HEK293 (cell line): ENCODE measurements at regions not wholly inside any gene's neighbourhood (a gene's known extent, or its start where the extent isn't known, plus 50 kb on each side); places are given as distances from the start of the nearest gene placed in this dataset.

ENCODE experiments used
- CTCF ChIA-PET: fragments of 350-600 bp; formaldehyde crosslinking; extraction: SDS; loops from one replicate; lab custom pipeline; 2021; ENCODE audit warnings: antibody characterized with exemption; lab: Yijun Ruan, JAX
- POLR2A ChIA-PET: fragments of 300-600 bp; formaldehyde crosslinking; extraction: SDS; loops from one replicate; lab custom pipeline; 2020; ENCODE audit warnings: antibody characterized with exemption, inconsistent platforms; lab: Yijun Ruan, JAX
- H3K27ac ChIP-seq: fragments of 200-500 bp; sonication (Bioruptor generic); 2 replicates; pipeline ENCODE4 v1.5.1; 2014; ENCODE audit warnings: low read depth, low read length, control low read depth, inconsistent platforms; ENCODE audit errors: extremely low read depth
- H3K36me3 ChIP-seq, 2 experiments: fragments of 200-500 bp in 1 of 2; sonication (Bioruptor generic) in 1 of 2; 1 replicate in 1 of 2; 2 replicates in 1 of 2; pipeline ENCODE4 v1.5.1; 2014 to 2017; ENCODE audit warnings: inconsistent platforms in 2 of 2, low read length in 2 of 2; ENCODE audit not compliant: control insufficient read depth in 2 of 2, insufficient read depth in 1 of 2
- H3K4me1 ChIP-seq: fragments of 200-500 bp; sonication (Bioruptor generic); 2 replicates; pipeline ENCODE4 v1.5.1; 2014; ENCODE audit warnings: mild to moderate bottlenecking, low read length, inconsistent platforms; ENCODE audit not compliant: control insufficient read depth, insufficient read depth
- H3K4me3 ChIP-seq: 2 replicates; pipeline ENCODE4 v1.5.1; 2011; ENCODE audit warnings: low read depth, mild to moderate bottlenecking, control low read depth, low read length, moderate library complexity
- H3K9me3 ChIP-seq: fragments of 200-500 bp; sonication (Bioruptor generic); 2 replicates; pipeline ENCODE4 v1.5.1; 2014; ENCODE audit warnings: low read depth, low read length, inconsistent platforms; ENCODE audit not compliant: control insufficient read depth, insufficient read depth
- BCL11A ChIP-seq: fragments of 450-650 bp; formaldehyde crosslinking; IDR thresholded peaks from 2 replicates; pipeline ENCODE4 v1.5.1; 2016; ENCODE audit warnings: low read depth, missing biosample characterization, missing genetic modification characterization
- ELK4 ChIP-seq: IDR thresholded peaks from 2 replicates; pipeline ENCODE4 v1.6.1; 2011; ENCODE audit warnings: mild to moderate bottlenecking, low read depth, low read length, borderline replicate concordance
- MEIS1 ChIP-seq: sonication (generic); formaldehyde crosslinking; IDR thresholded peaks from 2 replicates; pipeline ENCODE4 v1.8.1; 2022; ENCODE audit warnings: missing genetic modification reagents, mild to moderate bottlenecking, borderline replicate concordance
- PRDM10 ChIP-seq: fragments of 450-650 bp; formaldehyde crosslinking; IDR thresholded peaks from 2 replicates; pipeline ENCODE4 v1.5.1; 2016; ENCODE audit warnings: missing biosample characterization, missing genetic modification characterization
- SP2 ChIP-seq: fragments of 450-650 bp; formaldehyde crosslinking; IDR thresholded peaks from 2 replicates; pipeline ENCODE4 v1.5.1; 2016; ENCODE audit warnings: missing biosample characterization, missing genetic modification characterization
- YY1 ChIP-seq: fragments of 450-650 bp; formaldehyde crosslinking; IDR thresholded peaks from 2 replicates; pipeline ENCODE4 v1.5.1; 2018; ENCODE audit warnings: missing biosample characterization, missing genetic modification characterization
- ZFP41 ChIP-seq: fragments of 450-650 bp; formaldehyde crosslinking; IDR thresholded peaks from 2 replicates; pipeline ENCODE4 v1.5.1; 2016; ENCODE audit warnings: missing biosample characterization, missing genetic modification characterization, borderline replicate concordance
- ZNF132 ChIP-seq: fragments of 450-650 bp; formaldehyde crosslinking; IDR thresholded peaks from 2 replicates; pipeline ENCODE4 v1.5.1; 2017; ENCODE audit warnings: missing biosample characterization, missing genetic modification characterization, borderline replicate concordance
- ZNF184 ChIP-seq: fragments of 450-650 bp; IDR thresholded peaks from 2 replicates; pipeline ENCODE4 v1.5.1; 2018; ENCODE audit warnings: missing biosample characterization, mild to moderate bottlenecking, missing genetic modification characterization
- ZNF266 ChIP-seq: fragments of 450-650 bp; formaldehyde crosslinking; IDR thresholded peaks from 2 replicates; pipeline ENCODE4 v1.5.1; 2016; ENCODE audit warnings: missing biosample characterization, missing genetic modification characterization, low read depth
- ZNF354C ChIP-seq: fragments of 450-650 bp; formaldehyde crosslinking; IDR thresholded peaks from 2 replicates; pipeline ENCODE4 v1.5.1; 2016; ENCODE audit warnings: missing biosample characterization, missing genetic modification characterization, low read depth, borderline replicate concordance
- ZNF391 ChIP-seq: fragments of 450-650 bp; formaldehyde crosslinking; IDR thresholded peaks from 2 replicates; pipeline ENCODE4 v1.5.1; 2016; ENCODE audit warnings: low read depth, missing biosample characterization, missing genetic modification characterization, borderline replicate concordance
- ZNF394 ChIP-seq: fragments of 450-650 bp; formaldehyde crosslinking; IDR thresholded peaks from 2 replicates; pipeline ENCODE4 v1.5.1; 2016; ENCODE audit warnings: missing biosample characterization, missing genetic modification characterization, mild to moderate bottlenecking, moderate library complexity, borderline replicate concordance
- ZNF426 ChIP-seq: fragments of 450-650 bp; formaldehyde crosslinking; IDR thresholded peaks from 2 replicates; pipeline ENCODE4 v1.5.1; 2017; ENCODE audit warnings: missing biosample characterization, missing genetic modification characterization, mild to moderate bottlenecking, inconsistent platforms, moderate library complexity
- ZNF510 ChIP-seq: fragments of 450-650 bp; formaldehyde crosslinking; IDR thresholded peaks from 2 replicates; pipeline ENCODE4 v1.5.1; 2018; ENCODE audit warnings: mild to moderate bottlenecking, missing genetic modification characterization, missing biosample characterization; ENCODE audit not compliant: insufficient replicate concordance
- ZNF548 ChIP-seq: fragments of 450-650 bp; formaldehyde crosslinking; IDR thresholded peaks from 2 replicates; pipeline ENCODE4 v1.5.1; 2016; ENCODE audit warnings: missing biosample characterization, missing genetic modification characterization
- ZNF560 ChIP-seq: fragments of 450-650 bp; formaldehyde crosslinking; IDR thresholded peaks from 2 replicates; pipeline ENCODE4 v1.5.1; 2017; ENCODE audit warnings: missing biosample characterization, missing genetic modification characterization, borderline replicate concordance
- ZNF580 ChIP-seq: fragments of 450-650 bp; formaldehyde crosslinking; IDR thresholded peaks from 2 replicates; pipeline ENCODE4 v1.5.1; 2016; ENCODE audit warnings: missing biosample characterization, missing genetic modification characterization
- ZNF585B ChIP-seq: fragments of 450-650 bp; formaldehyde crosslinking; IDR thresholded peaks from 2 replicates; pipeline ENCODE4 v1.5.1; 2016; ENCODE audit warnings: missing biosample characterization, missing genetic modification characterization
- ZNF660 ChIP-seq: fragments of 450-650 bp; IDR thresholded peaks from 2 replicates; pipeline ENCODE4 v1.5.1; 2018; ENCODE audit warnings: missing biosample characterization, mild to moderate bottlenecking, missing genetic modification characterization
- ZNF76 ChIP-seq: fragments of 450-650 bp; formaldehyde crosslinking; IDR thresholded peaks from 2 replicates; pipeline ENCODE4; 2016; ENCODE audit warnings: low read depth, missing biosample characterization, missing genetic modification characterization, borderline replicate concordance
- ZNF776 ChIP-seq: fragments of 450-650 bp; formaldehyde crosslinking; IDR thresholded peaks from 2 replicates; pipeline ENCODE4 v1.5.0; 2017; ENCODE audit warnings: missing biosample characterization, missing genetic modification characterization, borderline replicate concordance
- ZSCAN30 ChIP-seq: fragments of 450-650 bp; IDR thresholded peaks from 2 replicates; pipeline ENCODE4 v1.5.1; 2018; ENCODE audit warnings: missing biosample characterization, mild to moderate bottlenecking, missing genetic modification characterization, moderate library complexity
- ZSCAN5A ChIP-seq: fragments of 450-650 bp; formaldehyde crosslinking; IDR thresholded peaks from 2 replicates; pipeline ENCODE4 v1.5.1; 2016; ENCODE audit warnings: missing biosample characterization, missing genetic modification characterization

GRCh38 chr16:60712144-60712543, 1324.1 kb downstream of the CDH8 start:
- no peaks in the 10 kb centered on the region for H3K9me3 ChIP-seq
- CTCF ChIA-PET: no interaction called here
- POLR2A ChIA-PET: no interaction called here

GRCh38 chr16:60704726-60705125, 1331.5 kb downstream of the CDH8 start:
- H3K27ac ChIP-seq: no peak overlapping the region
- H3K9me3 ChIP-seq: no peaks in the 10 kb centered on the region
- ChIA-PET CTCF (no interaction called here), POLR2A (no interaction called here)
- no peaks in the 10 kb centered on the region for H3K36me3 ChIP-seq
- no peak overlapping the region for H3K4me3 ChIP-seq
- H3K4me1 ChIP-seq: no peaks in the 10 kb centered on the region
- no peak for TF ChIP-seq MEIS1 (CRISPR knock-in tag)
- no peak for TF ChIP-seq SP2 (tag by site-specific recombination)
- TF ChIP-seq ZNF585B (tag by site-specific recombination): no peak
- TF ChIP-seq ZNF548 (tag by site-specific recombination): no peak
- no peak for TF ChIP-seq ZNF426 (tag by site-specific recombination)
- no peak for TF ChIP-seq ELK4

More at GRCh38 chr16:60712144-60712543, 1324.1 kb downstream of the CDH8 start:
- TF ChIP-seq ZNF776 (tag by site-specific recombination) (no peak), ZNF560 (tag by site-specific recombination) (no peak), ZFP41 (no peak), ZSCAN5A (tag by site-specific recombination) (no peak)
- Histone ChIP-seq H3K36me3 (no peaks in the 10 kb centered on the region), H3K27ac (no peak overlapping the region), H3K4me1 (no peaks in the 10 kb centered on the region), H3K4me3 (no peak overlapping the region)

- TF ChIP-seq ZNF266: no peak
- no peak for TF ChIP-seq ZNF76 (tag by site-specific recombination)
- no peak for TF ChIP-seq ZNF660 (tag by site-specific recombination)
- TF ChIP-seq ZNF391 (tag by site-specific recombination): no peak
- TF ChIP-seq ZNF354C: no peak
- no peak for TF ChIP-seq BCL11A
- TF ChIP-seq ZNF394 (tag by site-specific recombination): no peak
- no peak for TF ChIP-seq ZNF132
- no peak for TF ChIP-seq ZNF580 (tag by site-specific recombination)
- no peak for TF ChIP-seq PRDM10
- no peak for TF ChIP-seq ZNF184 (tag by site-specific recombination)
- TF ChIP-seq YY1 (tag by site-specific recombination): no peak
- TF ChIP-seq ZNF510: no peak
- TF ChIP-seq ZSCAN30 (tag by site-specific recombination): no peak
- ChIA-PET POLR2A (no interaction called here), CTCF (no interaction called here)
- no peaks in the 10 kb centered on the region for H3K9me3 ChIP-seq
- H3K4me1 ChIP-seq: no peaks in the 10 kb centered on the region
- H3K4me3 ChIP-seq: no peak overlapping the region
- H3K27ac ChIP-seq: no peak overlapping the region
- H3K36me3 ChIP-seq: no peaks in the 10 kb centered on the region
Observed at GRCh38 chr16:60703096-60703495, 1333.1 kb downstream of the CDH8 start.
